ENCODE measurements at regions not wholly inside any gene's neighbourhood (a gene's known extent, or its start where the extent isn't known, plus 50 kb on each side); places are given as distances from the start of the nearest gene placed in this dataset.

DNA sequence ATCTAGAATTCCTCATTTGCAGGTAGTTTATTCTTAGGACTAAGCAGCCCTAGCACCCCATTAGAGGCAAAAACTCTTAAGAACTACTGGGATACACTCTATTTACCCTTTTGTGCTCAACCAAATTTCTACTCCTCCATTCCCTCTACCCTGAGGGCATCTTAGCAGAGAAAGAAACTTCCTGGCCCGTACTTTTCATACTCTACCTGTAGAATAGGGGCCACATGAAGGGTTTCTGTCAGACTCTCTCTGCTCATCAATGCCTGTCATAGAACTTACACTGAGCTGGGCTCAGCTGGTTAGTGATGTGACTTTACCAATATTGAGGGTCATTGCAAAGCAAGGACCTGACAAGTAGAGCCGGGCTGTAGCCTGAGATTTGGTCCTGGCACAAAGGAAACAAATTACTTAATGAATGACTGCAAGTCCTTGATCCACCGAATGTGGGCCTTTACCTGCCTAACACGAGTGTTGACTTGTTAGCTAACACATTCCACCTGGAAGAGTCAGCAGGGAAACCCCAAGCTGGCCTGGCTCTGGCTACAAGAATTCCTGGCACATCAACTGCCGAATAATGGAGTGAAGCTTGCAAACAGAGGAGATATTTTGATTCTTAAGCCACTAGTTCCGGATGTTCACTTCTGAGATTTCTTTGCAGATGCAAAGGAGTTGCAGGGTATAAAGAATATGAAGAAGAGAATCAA, 280.5 kb upstream of the JAG1 start:
- DNase-seq (ENCODE audit: low read depth, low spot score): no peak

DNA sequence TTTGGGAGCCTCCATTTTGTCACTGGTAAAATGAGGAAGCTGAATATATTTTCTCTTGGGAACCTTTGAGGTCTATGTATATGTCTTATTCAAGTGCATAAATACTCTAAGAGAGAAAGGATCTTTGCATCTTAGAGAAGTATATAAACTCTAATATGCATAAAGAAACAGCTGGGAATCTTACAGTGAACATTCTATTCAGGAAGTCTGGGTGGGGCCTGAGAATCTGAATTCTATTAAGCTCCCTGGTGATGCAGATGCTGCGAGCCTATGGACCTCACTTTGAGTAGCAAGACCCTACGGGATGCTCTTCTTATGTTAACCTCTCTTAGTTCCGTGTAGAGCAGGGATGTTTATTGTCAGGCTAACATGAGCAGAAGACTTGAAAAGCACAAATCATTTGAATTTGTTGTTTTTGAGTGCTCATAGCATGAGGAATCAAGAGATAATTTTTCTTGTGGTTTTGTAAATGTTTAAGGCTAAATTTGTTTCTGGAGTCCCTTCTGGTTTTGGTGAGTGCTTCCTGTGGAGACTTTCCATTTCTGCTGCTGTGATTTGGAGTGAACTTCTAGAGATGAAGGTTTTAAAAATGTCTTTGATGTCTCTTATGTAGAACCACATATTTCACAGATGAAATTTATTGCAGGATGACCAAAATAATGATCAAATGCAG, 281.2 kb upstream of the JAG1 start:
- DNase-seq (ENCODE audit: low read depth, low spot score): peak; percentile 41

DNA sequence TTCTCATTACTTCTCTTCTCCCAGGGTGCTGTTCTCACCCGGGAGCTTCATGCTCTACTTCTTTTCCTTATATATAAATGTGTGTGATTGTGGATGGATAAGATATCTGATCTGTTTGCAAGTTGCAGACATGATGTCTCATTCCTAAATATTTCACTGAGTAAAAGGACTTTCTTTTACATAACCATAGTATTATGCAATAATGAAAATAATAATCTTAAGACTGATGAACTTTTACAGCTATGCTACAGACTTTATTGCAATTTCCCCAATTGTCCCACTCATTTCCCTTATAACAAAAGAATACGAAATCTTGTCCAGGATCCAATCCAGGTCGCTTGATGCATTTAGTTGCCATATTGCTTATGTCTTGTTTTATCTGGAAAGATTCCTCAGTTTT, 284.5 kb upstream of the JAG1 start:
- no peak for DNase-seq (ENCODE audit: low read depth, low spot score)

DNA sequence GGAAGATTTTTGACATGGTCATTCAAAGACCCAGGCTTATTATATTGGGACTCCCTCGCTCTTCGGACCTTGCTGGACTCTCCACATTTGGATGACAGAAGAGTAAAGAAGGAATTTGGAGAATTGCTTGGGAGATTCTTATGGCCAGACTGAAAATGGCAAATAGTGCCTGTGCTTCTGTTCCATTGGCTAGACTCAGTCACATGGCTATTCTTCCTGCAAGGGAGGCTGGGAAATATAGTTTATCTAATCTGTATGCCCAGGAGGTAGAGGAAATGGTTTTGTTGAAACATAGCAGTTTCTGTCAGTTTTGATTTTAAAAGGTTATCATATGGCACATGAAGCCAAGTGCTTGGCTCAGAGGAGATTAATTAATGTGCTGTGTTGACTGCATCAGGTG, 286.6 kb upstream of the JAG1 start:
- DNase-seq (ENCODE audit: low read depth, low spot score): no peak

DNA sequence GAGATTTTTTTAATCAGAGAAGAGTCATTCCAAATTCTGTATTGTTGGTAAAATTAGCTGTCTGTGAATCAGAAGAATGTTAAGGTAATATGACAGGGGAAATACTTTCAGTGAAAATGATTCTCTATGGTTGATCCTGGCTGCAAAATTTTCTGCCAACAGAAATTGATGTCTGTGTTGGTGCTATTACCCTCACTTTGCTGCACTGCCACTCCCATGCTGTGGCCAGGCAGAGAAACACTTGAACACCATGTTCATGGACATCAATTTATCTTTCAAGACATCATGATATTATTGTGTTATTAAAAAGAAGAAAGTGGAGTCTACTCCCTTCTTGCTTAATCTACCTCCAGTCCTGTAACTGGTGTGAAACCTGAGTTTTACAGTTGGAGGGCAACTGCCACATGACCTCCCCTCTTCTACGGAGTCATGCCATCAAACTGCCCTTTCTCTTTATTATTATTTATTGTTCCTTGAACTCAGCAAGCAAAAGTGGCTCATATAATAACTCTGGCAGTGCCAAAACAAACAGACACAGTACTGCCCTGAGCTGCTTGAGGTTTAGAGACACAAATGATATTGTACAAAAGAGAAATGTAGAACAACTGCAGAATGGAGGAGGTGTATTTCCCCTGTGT, 288.0 kb upstream of the JAG1 start:
- DNase-seq (ENCODE audit: low read depth, low spot score): no peak

DNA sequence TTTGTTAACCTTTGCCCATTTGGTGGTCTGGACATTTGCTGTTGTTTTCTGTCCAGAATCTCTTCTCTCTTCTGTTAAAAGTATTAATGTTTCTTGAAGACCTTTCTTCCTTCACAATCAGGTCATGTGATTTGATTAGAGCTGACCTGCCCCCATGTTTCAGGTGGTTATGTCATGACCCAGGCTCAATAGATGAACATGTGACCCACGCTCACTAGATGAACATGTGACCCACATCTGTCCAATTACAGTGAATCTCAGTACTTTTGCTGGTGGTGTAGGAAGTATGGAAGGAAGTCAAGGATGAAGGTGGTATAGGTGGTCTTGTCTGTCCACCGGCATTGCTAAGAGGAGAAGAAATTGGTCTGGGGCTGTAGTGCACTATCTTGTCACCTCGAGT, 289.1 kb upstream of the JAG1 start:
- no peak for DNase-seq (ENCODE audit: low read depth, low spot score)

DNA sequence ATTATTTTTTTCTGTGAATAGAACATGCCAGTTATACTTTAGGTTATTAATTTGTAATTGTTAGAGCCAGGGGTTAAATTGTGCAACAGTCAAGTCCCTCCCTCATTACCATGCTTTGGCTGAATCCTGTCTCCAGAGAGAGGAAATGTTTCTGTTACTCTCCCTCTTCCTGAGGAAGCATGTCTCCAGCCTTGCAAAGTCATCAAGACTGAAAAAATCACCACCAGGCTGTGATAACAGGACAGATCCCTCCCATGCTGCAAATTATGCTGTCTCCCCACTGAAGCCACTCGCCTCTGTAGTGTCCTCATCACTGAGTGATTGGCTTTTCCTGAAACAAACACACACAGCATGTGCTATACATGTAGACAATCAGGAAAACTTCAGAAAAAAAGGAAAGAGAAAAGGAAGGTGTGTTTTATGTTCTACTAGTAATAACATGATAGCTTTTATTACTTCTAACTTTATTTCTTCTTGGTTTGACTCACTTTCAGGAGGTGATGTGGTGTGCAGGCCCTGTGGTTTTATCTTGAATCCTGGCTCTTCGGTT, 290.0 kb upstream of the JAG1 start:
- DNase-seq (ENCODE audit: low read depth, low spot score): no peak

DNA sequence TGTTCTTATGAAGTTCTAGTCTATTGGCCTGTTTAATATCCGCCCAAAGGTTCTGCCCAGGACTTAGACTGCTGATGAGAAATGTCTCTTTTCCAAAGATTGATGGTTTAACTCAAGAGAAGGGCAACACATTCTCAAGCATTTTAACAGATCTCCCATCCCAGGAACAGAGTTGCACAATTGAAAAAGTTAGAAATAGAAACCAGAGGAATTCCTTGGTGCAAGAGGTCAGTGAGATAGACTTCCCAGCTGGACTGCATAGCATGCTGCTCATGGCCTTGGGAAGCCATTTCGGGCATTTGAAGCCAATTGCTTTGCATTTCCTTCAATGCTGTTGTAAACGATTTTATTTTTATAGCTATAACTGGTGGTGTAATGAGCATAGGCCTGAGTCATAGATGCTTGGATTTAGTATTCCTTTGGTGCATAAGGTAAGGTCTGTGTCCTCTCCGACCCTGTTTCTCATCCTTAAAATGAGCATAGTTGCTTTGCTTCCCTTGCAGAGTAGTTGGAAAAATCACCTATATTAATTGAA, 292.2 kb upstream of the JAG1 start:
- DNase-seq (ENCODE audit: low read depth, low spot score): no peak

DNA sequence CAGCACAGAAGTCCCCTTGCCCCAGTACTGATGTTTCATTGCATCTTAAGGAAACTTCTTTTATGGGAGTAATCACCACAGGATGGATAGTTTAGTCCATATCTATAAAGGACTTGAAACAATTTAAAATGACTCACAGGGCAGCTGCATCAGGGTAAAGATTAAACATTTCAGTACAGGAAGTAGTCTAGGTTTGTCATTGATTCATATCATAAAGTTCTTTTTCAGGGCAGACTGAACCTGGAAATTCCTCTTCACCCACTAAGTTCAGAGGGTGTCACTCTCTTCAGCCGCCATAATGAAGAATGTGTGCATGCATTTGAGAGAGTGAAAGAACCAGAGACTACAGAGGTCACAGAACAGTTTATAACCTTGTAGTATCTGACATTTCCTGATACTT, 296.3 kb upstream of the JAG1 start:
- DNase-seq (ENCODE audit: low read depth, low spot score): no peak

DNA sequence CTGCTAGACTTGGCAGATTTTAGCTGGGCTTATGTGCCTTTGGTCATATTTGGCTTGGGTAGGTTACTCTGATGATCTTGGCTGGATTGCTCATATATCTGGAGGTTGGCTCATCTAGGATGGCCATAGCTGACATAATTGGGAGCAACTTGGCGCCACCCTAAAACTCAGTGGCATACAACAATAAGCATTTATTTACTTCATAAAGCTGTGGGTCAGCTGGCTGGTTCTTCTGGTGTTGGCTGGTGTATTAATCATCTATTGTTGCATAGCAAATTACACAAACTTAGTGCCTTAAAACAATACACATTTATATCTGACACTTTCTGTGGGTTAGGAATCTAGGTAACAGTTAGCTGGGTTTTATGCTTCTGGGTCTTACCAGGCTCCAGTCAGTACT, 297.3 kb upstream of the JAG1 start:
- no peak for DNase-seq (ENCODE audit: low read depth, low spot score)

DNA sequence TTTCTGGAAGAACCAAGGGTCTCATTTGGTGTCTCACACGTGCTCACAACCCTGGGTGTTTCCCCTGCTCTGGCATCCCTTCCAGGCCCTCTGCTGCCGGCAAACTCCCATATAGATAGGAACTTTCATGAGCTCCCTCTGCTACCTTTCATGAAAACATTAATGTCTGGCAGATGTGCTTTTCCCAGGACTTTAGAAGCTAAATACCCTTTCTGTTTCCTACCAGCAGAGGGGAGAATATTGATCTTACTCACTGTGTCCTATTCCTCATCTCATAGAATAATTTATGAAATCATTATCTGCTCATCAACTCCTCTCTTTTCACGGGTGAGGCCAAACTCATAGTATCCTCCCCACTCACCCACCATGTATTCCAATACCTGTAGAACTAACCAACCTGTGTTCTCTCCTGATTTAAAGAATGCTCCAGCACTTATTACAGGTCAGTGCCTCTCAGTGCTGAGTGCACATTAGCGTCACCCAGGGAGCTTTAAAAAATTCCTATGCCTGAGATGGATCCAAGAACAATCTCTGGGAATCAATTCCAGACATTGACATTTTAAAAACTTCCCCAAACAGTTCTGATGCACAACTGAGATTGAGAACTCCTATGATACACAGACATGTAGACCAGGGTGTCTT, 298.5 kb upstream of the JAG1 start:
- DNase-seq (ENCODE audit: low read depth, low spot score): no peak

DNA sequence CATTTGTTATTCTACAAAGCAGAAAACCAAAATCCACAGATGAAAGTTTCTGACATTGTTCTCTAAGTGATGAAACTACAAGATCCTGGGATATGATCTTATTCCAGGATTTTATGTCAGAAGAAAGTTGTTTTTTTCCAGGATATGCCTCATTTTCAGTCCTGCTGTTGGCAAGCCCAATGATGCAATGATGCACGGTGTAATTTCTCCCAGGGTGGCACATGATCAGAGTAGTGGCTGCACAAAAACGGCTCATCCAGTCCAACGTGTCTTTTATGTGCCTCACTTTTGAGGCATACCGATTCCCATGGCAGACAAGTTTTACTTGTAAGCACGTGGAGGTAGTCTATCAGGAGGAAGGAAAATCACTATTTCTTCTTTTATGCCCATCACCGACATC, 302.3 kb upstream of the JAG1 start:
- no peak for DNase-seq (ENCODE audit: low read depth, low spot score)

DNA sequence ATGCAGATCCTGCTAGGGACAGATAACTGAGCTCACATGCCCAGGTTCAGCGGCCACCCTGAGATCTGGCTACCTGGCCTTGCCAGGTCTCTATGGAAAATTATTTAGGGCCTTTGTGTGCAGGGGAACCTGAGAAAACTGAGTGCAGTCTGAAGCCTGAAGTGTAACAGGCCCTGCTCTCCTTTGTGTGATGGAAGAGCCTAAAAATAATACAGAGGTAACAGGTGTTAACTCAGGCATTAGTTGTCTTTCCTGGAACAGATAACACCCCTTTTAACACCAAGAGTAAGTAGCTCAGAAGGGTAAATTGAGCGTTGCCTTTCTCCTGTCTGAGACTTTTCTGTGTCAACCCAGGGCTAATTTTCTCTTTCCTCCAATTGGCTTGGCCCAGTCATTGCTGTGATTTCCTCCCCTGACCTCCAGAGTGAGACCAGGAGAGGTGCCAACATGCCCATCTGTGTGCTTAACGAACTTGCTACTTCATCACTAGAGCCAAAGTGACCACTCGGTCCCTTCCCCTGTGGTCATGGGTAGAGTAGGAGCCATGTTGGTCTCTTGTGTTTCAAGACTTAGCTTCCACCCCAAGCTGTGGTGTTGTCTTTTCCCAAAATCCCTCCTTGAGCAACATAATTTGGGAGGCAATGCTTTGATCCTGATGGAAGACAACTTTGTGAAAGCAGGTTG, 304.4 kb upstream of the JAG1 start:
- no peak for DNase-seq (ENCODE audit: low read depth, low spot score)

DNA sequence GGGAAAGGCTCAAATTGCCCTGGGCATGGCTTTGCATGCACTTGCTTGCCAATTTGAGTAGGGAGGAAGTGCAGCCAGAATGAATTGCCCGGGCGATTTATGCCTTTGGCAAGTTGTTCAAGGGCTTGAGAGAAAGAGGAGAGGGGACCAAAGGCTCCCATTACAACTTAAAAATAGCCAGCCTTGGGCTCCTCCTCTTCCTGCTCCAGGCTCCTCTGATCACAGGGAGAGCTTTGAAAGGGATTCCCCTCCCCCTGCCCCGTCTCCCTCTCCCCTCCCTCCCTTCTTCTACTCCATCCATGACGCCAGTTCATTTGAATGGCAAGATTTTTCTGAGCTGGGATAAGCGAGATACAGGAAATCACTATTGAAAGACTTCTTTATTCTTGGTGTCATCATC, 304.9 kb upstream of the JAG1 start:
- DNase-seq (ENCODE audit: low read depth, low spot score): no peak

DNA sequence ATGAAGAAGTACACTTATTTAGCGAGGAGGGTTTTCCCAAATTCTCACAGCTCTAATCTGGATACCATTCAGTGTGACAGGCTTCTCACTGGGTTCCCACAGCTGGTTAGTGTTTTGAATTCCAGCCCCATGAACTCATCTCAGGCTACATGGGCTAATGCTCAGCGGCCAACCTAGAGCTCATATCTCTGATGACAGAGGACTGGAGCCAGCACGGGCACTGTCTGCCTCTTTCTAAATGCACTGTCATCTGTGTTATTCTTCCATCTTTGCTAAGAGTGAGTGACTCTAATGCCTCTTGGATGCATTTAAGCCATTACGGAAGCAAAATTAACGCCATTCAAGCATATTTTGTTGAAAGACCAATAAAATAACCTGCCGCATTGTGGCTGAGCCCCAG, 308.9 kb upstream of the JAG1 start:
- no peak for DNase-seq (ENCODE audit: low read depth, low spot score)

DNA sequence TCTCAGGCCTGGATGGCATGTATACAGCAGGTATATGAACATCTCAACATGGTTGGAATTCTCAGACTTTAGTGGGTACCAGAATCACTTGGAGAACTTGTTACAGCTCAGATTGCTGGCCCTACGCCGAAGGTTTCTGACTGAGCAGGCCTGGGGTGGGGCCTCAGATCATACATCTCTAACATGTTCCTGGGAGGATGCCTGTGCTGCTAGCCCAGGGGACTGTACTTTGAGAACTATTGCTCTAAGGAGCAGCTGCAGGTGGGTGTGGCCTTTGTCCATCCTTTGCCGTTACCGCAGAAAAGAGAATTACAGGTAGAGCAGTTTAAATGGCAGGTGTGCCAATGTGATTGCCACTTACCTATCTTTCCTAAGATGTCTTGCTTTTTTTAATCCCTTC, 310.5 kb upstream of the JAG1 start:
- DNase-seq (ENCODE audit: low read depth, low spot score): no peak

DNA sequence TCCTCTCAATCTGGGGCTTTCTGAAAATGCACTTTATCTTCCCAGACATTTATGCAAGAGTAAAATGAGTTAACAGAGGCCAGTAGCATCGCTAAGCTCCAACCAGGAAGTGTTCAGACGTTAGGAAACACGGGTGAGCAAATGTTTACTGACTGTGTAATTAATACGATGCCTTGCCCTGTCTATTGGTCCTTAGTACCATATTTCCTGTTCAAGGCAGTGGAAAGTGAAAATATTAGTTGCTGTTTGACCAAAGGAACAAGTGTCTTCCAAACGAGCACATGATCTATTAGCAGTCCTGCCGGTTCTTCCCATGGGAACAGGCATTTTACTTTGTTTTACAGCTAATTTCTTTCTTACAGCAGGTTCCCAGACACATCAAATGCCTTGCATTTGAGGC, 311.1 kb upstream of the JAG1 start:
- no peak for DNase-seq (ENCODE audit: low read depth, low spot score)

DNA sequence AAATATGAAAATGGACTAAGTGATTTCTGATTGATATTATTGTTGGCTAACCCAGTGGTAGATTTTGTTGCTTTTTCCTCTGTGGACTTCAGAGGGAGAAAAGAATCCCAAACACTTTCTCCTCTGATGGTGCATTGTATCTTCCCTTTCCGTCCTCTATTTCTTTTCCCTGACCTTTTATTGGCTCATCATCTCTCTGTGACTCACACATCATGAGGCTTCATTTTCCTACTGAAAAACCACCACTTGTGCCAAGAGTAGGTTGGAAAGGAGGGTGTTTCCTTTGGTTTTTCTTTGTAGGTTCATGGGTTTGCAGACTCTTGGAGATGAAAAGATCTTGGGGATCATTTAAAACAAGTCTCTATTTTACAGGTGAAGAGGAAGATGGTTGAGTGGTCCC, 311.7 kb upstream of the JAG1 start:
- DNase-seq (ENCODE audit: low read depth, low spot score): no peak

DNA sequence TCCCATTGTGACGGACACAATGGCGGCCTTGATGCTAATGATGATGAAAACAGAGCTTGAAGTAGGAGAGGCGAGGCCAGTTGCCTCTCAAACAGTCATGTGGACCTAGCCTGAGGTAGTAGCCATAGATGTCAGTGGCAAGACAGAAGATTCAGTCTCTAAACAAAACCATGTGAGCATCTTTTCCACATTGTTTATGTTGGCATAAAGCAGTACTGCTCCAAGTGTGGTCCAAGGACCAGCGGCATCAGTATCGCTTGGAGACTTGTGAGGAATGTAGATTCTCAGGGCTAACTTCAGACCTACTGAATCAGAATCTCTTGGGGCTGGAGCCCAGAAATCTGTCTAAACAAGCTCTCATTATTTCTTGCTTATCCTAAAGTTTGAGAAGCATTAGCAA, 312.8 kb upstream of the JAG1 start:
- DNase-seq (ENCODE audit: low read depth, low spot score): no peak

DNA sequence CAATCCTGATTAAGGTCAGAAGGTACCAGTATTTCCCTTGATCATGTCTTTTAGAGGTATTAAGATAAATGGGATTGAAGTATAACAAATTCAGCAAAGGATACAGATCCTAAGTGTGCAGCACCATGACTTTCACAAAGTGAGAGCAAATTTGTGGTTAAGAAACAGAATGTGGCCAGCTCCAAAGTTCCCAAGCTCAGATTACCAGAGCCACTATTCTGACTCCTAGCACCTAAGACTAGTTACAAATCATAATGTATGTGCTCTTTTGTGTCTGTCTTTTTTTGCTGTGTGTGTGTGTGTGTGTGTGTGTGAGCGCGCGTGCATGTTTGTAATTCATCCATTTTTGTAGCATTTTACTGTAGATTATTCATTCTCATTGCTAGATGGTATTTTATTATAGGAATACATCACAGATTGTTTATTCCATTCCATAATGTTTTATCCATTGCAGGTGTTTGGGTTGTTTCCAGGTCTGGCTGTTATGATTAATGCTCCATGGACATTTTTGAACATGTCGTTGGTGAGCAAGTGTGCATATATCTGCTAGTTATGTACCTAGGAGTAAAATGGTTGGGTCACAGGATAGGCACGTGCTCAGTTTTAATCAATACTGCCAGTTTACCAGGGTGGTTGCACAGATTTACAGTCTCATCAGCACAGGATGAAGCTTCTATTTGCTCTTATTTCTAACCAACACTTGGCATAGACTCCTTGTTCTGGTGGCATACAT, 314.0 kb upstream of the JAG1 start:
- DNase-seq (ENCODE audit: low read depth, low spot score): no peak

Data from smooth muscle cell of the brain vasculature (primary cell).